Hematopoietic multipotent progenitor cell treated with erythropoietin and hydrocortisone succinate and interleukin-3 and kit ligand, for 8 days (in vitro differentiated cells): ENCODE measurements at regions not wholly inside any gene's neighbourhood (a gene's known extent, or its start where the extent isn't known, plus 50 kb on each side); places are given as distances from the start of the nearest gene placed in this dataset.
"Not testable (repeated sequence)": the region's sequence is repeated elsewhere in the genome, so short reads cannot be mapped to it uniquely, and the experiment has no call there.

Experiments used
- DNase-seq: peaks from one replicate; pipeline ENCODE4 v3.0.0-alpha.2; 2015

GRCh38 chrY:19644889-19645638 is 99.5 kb downstream of the KDM5D start:
- DNase-seq = no peak

- no peak for DNase-seq
Observed at GRCh38 chrY:19637651-19638347, 106.7 kb downstream of the KDM5D start.

DNA sequence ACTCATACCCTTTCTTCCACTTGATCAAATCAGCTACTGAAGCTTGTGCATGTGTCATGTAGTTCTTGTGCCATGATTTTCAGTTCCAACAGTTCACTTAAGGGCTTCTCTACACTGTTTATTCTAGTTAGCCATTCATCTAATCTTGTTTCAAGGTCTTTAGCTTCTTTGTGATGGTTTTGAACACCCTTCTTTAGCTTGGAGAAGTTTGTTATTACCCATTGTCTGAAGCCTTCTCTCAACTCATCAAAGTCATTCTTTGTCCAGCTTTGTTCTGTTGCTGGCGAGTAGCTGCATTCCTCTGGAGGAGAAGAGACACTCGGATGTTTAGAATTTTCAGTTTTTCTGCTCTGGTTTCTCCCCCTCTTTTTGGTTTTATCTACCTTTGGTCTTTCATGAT is 115.6 kb downstream of the KDM5D start:
- no peak for DNase-seq

- DNase-seq = no peak
Observed at GRCh38 chrY:19622392-19622791, 122.1 kb downstream of the KDM5D start.

DNA sequence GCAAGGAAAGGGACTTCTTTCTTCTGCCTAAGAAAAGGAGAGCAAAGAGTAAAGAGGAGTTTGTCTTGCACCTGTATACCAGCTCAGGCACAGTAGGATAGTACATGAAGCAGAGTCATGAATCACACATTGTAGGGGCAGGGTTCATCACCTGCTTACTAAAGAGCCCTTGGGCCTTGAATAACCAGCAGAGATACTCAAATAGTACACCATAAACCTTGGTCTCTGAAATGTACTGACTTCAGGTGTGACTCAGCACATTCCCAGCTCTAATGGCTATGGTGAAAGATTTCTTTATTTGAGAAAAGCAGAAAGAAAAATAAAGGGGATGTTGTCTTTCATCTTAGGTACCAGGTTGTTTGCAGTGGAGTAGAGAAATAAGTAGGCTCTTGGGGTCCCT is 122.8 kb downstream of the KDM5D start:
- DNase-seq = no peak

DNA sequence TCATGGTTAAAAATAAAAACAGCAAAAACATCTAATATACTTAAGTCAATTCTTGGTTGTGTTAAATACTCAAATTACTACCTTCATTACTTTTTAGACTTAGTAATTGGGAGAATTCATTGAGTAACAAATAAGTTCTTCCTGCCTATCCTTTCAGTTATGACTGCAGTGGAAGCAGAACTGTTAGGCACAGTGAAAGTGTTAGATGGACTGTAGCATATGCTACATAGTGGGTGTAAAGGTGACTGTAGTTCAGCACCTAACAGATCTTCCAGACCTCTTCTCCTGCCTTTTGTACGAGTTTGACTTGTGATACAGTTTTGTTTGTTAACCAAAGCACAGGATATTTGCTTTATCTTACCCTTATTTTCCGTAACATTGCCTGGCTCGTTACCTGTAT is 143.4 kb downstream of the KDM5D start:
- no peak for DNase-seq

DNA sequence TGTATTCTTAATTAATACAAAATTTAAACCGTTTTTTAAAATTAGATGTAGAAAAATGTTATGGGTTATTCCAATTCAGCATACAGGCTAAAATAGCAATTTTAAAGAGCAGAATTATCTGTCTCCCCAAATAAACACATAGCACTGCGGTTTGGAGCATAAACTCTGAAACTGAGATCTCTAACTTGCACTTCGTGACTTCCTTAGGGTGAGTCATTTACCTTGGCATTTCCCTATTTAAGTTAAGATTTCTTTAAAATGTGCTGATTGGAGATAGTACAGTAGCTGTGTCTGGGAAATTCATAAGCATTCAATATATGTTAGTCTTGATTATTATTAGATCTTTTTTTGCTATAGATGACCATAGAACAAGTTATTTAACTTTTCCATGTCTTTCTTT is 143.8 kb downstream of the KDM5D start:
- no peak for DNase-seq

DNA sequence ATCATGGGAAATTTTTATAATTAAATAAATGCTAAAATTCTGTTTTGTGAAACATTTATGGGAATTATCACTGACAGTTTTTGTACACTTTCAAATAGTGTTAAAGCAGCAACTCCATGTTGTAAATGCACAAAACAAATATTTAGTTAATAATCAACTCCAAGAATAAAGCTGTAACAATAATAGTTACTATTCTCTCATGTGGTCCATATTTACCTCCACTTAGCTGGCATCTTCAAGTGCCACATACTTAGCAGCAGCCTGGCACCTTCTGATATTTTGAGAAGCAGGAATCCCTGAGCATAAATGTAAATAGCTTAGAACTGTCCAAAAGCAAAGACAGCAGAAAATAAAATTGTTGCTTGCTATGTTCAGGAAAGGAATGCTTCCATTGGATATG is 154.3 kb downstream of the KDM5D start:
- DNase-seq = no peak

DNA sequence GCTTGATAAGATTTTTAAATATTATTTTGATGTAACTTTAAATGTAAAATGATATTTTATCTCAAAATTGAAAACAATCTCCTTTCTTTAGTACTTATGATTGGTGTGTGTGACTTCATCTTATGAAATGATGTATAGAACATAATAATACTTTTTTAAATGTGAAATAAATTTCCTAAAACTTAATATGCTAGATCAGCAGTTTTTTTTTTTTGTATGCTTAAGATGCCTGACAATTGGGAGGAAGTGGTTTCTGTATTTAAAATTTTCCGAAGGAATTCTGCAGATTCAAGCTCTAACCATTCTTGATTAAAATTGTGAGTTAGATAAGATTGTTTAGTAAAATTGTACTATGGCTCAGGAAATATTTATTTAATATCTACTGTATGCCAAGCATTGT is 154.9 kb downstream of the KDM5D start:
- DNase-seq = no peak

DNA sequence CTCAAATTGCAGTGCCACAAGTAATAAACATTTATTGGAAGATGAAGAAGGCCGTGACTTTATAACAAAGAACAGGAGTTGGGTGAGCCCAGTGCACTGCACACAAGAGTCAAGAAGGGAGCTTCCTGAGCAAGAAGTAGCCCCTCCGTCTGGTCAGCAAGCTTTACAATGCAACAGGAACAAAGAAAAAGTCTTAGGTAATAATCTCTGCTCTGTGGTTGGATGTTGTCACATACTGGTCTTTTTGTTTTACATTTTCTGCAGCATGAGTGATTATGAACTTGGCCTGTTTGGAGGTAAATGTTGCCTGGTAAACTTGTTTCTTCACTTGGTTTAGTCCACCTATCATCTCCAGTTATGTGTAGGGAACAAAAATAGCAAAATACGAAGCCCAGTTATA is 157.2 kb downstream of the KDM5D start:
- DNase-seq = no peak

- DNase-seq = not testable (repeated sequence)
Observed at GRCh38 chrY:19580990-19581389, 163.5 kb downstream of the KDM5D start.

GRCh38 chrY:19578281-19578874 is 166.1 kb downstream of the KDM5D start:
- DNase-seq = no peak

DNA sequence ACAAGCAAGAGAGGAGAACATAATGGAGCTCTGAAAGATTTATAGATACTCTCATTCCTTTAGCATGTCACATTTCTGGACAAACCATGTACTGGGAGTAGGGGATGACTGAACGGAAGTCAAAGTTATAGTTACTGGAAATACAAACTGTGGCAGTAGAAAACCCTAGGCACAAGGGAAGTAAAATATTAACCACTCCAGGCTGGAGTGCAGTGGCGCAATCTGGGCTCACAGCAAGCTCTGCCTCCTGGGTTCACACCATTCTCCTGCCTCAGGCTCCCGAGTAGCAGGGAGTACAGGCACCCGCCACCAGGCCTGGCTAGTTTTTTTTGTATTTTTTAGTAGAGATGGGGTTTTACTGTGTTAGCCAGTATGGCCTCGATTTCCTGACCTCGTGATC is 167.3 kb downstream of the KDM5D start:
- DNase-seq = no peak

DNA sequence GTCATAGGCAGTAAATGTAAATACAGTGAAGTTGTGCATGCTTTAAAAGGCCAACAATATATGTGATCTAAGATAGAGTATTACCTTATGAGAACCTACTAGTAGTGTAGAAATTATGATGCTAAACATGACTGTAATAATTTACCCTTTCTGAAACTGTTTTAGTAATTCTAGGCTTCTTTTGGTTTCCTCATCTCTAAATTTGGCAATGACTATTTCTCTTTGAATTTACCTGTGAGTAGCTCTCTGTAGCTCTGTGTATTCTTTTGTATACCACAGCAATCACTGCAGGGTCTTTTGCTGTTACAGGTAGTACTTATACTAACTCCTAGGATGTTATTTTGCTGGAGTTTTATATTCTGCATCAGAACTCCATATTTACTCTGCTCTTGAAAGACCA is 169.6 kb downstream of the KDM5D start:
- no peak for DNase-seq

DNA sequence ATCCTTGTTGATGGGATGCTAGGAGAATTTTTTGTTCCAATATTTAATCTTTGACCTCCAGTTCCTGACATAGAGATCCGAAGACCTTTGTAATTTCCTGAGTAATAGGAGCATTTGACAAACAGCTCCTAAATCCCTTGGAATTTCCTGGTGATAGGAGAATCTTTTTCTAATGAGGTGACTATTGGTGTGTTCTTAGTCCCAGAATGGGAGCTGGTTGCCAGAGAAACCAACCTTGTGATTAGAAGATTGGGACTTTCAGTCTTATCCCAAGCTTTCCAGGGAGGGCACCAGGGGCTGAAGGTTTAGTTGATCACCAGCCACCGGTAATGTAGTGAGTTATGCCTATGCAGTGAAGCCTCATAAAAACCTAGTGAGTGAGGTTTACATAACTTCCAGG is 170.9 kb downstream of the KDM5D start:
- DNase-seq = no peak

GRCh38 chrY:19570999-19571398 is 173.5 kb downstream of the KDM5D start:
- DNase-seq = peak; percentile 4

DNA sequence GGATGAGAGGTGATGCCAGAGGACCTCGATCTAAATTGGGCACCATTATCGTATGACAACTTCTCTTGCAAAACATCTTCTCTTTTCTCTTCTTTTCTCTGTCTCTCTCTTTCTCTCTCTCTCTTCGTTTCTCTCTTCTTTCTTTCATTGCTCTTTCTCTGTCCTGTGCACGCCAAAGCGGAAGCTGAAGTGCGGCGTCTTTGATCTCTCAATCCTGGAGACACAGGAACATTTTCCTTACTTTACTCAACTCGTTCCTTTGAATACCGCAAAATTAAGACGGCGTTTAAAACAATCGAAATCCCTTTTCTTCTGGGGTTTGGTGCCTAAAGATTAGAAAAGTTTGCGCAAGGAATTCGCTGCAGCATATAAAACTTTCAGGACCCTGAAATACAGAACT is 176.6 kb downstream of the KDM5D start:
- DNase-seq = no peak

- peak; percentile 95 for DNase-seq
Observed at GRCh38 chrY:19567051-19567921, 177.2 kb downstream of the KDM5D start.

DNA sequence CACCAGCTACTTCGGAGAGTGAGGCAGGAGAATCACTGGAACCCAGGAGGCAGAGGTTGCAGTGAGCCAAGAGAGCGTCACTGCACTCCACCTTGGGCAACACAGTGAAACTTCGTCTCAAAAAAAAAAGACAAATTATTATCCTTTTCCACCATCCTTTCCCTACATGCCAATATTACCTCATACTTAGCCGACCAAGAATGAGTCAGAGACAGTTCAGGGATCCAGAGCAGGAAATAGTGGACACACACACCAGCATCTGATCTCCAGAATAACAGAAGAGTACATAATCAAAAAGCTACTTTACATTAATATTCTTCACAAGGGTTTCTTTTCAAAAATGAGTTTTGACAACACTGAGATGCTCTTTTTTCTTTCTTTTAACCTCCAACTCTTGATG is 185.4 kb downstream of the KDM5D start:
- DNase-seq = no peak

DNA sequence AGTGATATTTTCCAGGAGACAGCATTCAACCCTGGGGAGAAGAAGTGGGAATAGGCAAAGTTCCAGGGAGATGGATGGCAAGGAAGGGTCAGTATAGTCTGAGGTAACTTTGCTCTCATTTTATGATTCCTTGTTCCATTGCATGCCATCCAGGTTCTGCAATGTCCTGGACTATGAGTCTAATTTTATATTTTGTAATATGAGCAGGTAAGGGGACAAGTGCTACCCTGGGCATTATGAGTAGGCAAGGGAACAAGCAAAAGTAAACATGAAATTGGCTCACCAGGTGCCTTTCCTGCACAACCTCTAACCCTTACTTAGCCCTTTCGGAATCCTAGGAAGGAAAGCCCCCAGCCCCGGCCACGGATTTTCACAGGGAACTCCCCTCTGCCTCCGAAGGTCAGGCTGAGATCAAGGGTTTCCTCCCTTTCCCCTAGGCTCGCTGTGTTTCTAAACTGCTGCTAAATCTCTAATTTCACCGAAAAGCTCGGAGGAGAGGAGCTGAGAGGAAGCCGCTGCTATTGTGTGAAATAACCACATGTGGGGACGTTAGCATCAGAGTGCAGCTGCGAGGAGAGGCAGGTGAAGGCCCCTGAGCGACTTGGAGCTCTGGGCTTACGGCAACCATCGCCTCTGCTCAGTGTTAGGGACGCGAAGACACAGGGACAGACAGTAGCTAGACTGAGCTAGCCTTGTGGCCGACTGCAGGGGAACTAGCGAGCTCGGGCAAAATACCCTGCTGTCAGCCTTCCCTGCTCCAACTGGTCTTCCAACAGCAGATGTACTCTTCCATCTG is 194.7 kb downstream of the KDM5D start:
- no peak for DNase-seq

DNA sequence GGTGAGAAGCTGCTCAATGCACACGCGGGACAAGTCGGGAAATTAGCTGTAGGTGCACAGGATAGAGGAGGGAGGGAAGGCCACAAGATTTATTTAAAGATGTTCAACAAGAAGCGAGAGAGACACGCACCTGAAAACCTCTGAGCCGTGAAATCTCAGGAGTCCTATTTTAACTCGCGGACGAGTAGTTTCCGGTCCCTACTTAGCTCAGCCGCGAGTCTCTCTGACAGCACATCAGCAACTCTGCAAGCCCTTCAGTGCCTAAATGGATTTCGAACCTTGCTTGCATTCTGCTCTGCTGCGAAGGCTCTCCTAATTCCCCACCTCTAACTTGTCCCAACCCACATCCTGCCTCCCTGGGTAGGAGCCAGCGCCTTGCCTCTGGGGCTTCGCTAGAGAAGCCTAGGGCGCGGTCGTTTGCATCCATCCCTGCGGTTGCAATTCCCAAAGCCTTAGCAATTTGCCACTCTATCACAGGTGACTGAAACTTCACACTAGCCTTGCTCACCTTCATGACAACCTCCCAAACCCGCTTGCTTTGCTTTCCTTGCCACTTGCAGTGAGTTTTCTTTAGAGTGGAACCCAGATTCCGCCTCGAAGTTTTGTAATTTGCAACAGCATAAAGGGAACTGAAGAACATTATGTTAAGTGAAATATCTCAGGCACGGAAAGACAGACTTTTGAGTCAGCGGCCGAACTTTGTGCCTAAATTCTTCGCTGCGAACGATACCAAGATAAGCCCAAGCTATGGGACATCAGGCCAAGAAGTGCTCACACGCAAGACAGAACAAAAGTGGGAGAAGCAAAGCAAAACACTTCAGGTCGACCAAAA is 202.8 kb downstream of the KDM5D start:
- no peak for DNase-seq

GRCh38 chrY:19535697-19536096 is 208.8 kb downstream of the KDM5D start:
- DNase-seq = not testable (repeated sequence)
